Mesothelial cell of epicardium (in vitro differentiated cells): ENCODE measurements at regions not wholly inside any gene's neighbourhood (a gene's known extent, or its start where the extent isn't known, plus 50 kb on each side); places are given as distances from the start of the nearest gene placed in this dataset.
"Not testable (repeated sequence)": the region's sequence is repeated elsewhere in the genome, so short reads cannot be mapped to it uniquely, and the experiment has no call there.

Experiments used
- DNase-seq, 2 experiments: peaks; one replicate each; pipeline ENCODE4 v3.0.0; 2021; ENCODE audit warnings: low spot score in 2 of 2; ENCODE audit not compliant: unreplicated experiment in 2 of 2
- H3K27ac Mint-ChIP-seq: 2 replicates; pipeline ENCODE4 v1.8.0; 2021; ENCODE audit warnings: mixed read lengths
- H3K27me3 Mint-ChIP-seq: 2 replicates; pipeline ENCODE4 v1.8.0; 2021; ENCODE audit warnings: low read depth, mixed read lengths
- H3K36me3 Mint-ChIP-seq: 2 replicates; pipeline ENCODE4 v1.8.0; 2021; ENCODE audit warnings: mixed read lengths
- H3K4me1 Mint-ChIP-seq: 2 replicates; pipeline ENCODE4 v1.8.0; 2021; ENCODE audit warnings: mixed read lengths
- H3K4me3 Mint-ChIP-seq: 2 replicates; pipeline ENCODE4 v1.8.0; 2021; ENCODE audit warnings: mild to moderate bottlenecking, moderate library complexity, mixed read lengths
- H3K9me3 Mint-ChIP-seq: 2 replicates; pipeline ENCODE4 v1.8.0; 2021; ENCODE audit warnings: mixed read lengths
- CTCF ChIP-seq: fragments of 200-600 bp; sonication (generic); IDR thresholded peaks from one replicate; pipeline ENCODE4 v1.5.0; 2021; ENCODE audit warnings: antibody characterized with exemption; ENCODE audit not compliant: unreplicated experiment

DNA sequence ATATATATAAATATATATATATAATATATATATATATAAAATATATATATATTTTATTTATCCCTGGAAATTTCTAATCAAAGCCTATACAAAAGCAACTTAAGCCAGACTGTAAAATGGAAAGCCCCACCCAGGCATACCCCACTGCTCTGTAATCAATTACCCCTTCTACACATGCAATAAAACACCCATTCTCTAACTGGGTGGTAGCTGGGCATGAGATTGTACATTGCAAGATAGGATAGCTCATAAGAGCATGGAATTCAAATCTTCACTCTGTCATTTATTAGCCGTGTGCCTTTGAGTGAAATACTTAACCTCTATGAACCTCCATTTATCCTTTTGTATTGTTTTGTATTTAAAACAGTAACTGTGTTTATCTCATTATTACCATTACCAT lies 405.3 kb upstream of the SLC30A5 start:
- TF ChIP-seq CTCF: no peak
- H3K9me3 Mint-ChIP-seq: peaks cover 20% of the 10 kb centered on the region
- no peak overlapping the region for H3K4me3 Mint-ChIP-seq
- H3K4me1 Mint-ChIP-seq: no peaks in the 10 kb centered on the region
- H3K27me3 Mint-ChIP-seq: no peaks in the 10 kb centered on the region
- no peak for DNase-seq
- H3K27ac Mint-ChIP-seq: no peak overlapping the region
- H3K36me3 Mint-ChIP-seq: no peaks in the 10 kb centered on the region

DNA sequence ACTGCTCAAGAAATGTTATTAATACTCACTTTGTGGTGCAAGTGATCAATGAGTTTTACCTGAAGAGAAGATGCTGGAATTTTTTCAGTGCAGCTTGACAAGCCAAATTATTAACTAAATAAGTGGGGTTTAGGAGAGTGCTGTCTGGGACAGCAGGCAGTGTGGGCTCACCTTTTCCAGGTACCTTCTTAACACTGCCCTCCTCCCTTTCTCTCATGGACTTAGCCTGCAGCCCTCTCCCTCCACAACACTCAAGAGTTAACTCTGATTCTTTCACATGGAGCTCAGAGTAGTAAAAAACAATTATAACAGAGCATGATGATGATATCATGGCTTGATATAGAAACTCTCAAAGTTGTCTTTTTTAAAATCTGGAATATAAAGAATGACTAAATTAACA lies 404.8 kb upstream of the SLC30A5 start:
- no peak overlapping the region for H3K4me3 Mint-ChIP-seq
- no peak for DNase-seq
- no peaks in the 10 kb centered on the region for H3K4me1 Mint-ChIP-seq
- H3K27me3 Mint-ChIP-seq: no peaks in the 10 kb centered on the region
- H3K27ac Mint-ChIP-seq: no peak overlapping the region
- H3K9me3 Mint-ChIP-seq: peaks cover 20% of the 10 kb centered on the region
- TF ChIP-seq CTCF: no peak
- H3K36me3 Mint-ChIP-seq: no peaks in the 10 kb centered on the region

GRCh38 chr5:68691874-68692273 lies 401.9 kb upstream of the SLC30A5 start:
- H3K36me3 Mint-ChIP-seq, DNase-seq, H3K27me3 Mint-ChIP-seq, H3K4me3 Mint-ChIP-seq, H3K4me1 Mint-ChIP-seq, H3K27ac Mint-ChIP-seq: not testable (repeated sequence)
- H3K9me3 Mint-ChIP-seq: peaks cover 30% of the 10 kb centered on the region

DNA sequence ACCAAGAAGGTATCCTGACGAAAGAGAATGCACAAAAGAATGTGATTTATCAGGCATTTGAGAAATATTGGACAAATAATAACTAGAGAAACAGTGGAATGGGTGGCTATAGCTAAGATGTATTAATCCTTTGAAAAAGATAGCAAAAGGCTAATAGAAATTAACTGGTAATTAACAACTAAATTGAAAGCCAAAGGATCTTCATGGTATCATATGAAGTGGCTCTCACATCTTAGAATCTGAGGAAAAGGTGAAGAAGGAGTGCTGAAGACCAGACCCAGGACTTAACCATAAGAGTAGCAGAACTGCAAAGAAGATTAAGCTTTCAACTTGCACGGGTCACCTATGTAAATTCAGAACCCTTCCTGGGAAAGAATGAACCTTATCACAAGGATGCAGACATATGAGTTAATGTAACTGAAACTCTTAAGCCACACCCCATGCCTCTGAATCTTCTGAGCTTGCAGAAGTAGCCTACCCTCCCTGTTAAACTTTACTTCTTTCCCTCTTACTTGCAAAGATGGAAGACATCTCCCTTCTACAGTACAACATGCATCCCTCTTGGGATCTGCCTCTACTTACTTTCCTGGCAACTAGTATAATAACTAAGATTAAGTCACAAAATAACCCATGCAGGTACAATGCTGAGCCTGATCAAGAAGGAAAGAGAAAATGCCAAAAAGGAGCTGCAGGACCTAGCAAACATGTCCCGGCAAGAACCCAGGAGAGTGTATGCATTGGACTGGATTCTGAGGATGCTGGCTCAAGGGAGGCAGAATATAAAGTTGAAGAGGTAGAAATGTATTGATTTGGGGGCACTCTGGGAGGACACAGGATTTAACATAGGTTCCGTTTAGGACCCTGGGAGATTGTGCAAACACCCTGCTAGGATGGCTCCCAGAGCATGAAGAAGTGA lies 395.5 kb upstream of the SLC30A5 start:
- TF ChIP-seq CTCF: no peak
- Mint-ChIP-seq H3K4me1 (no peaks in the 10 kb centered on the region), H3K27ac (no peak overlapping the region), H3K27me3 (no peaks in the 10 kb centered on the region), H3K36me3 (no peaks in the 10 kb centered on the region), H3K4me3 (no peak overlapping the region), H3K9me3 (peaks cover 24% of the 10 kb centered on the region)
- DNase-seq: no peak

DNA sequence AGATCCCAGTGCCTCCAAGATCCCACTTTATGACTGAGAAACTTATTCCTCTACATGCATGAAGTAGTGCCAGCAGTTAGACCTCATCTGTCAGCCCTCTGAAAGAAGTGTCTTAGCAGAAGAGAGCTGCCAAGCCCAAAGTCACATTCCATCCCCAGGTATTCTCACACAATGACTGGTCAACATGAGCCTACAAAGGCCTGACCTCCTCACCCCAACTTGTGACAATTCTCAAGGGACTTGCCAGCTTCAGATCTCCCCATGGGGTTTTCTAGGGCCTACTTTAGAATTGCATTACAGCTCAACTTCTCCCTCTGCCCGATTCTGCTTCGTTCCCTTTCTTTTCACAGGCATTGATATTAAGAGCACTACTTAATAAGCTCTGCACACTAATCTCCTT lies 393.8 kb upstream of the SLC30A5 start:
- DNase-seq: no peak

More for the DNA sequence above, 393.8 kb upstream of the SLC30A5 start:
- no peak overlapping the region for H3K27ac Mint-ChIP-seq
- no peaks in the 10 kb centered on the region for H3K4me1 Mint-ChIP-seq
- no peak overlapping the region for H3K4me3 Mint-ChIP-seq
- TF ChIP-seq CTCF: no peak
- no peaks in the 10 kb centered on the region for H3K36me3 Mint-ChIP-seq
- H3K27me3 Mint-ChIP-seq: no peaks in the 10 kb centered on the region
- peaks cover 16% of the 10 kb centered on the region for H3K9me3 Mint-ChIP-seq
